Spleen (tissue), 7 donors: ENCODE measurements at regions not wholly inside any gene's neighbourhood (a gene's known extent, or its start where the extent isn't known, plus 50 kb on each side); places are given as distances from the start of the nearest gene placed in this dataset.

Experiments
- CTCF ChIP-seq, 11 experiments: fragments of 200-600 bp in 7 of 11; fragments of 450-650 bp in 4 of 11; sonication (generic) in 4 of 11; IDR thresholded peaks in 8 of 11; conservative IDR thresholded peaks in 3 of 11; 1 replicate in 7 of 11; 2 replicates in 4 of 11; pipeline versions ENCODE4 v1.4.0 to v1.8.0; 2016 to 2021; ENCODE audit warnings: antibody characterized with exemption in 11 of 11, inconsistent platforms in 4 of 11, mild to moderate bottlenecking in 1 of 11
- POLR2A ChIP-seq, 3 donors: fragments of 450-650 bp; IDR thresholded peaks; one replicate each; pipeline ENCODE4 v1.5.1; 2017; ENCODE audit warnings: antibody characterized with exemption in 3 of 3, mild to moderate bottlenecking in 1 of 3
- POLR2AphosphoS5 ChIP-seq, 3 donors: sonication (generic); formaldehyde crosslinking; IDR thresholded peaks; one replicate each; pipeline ENCODE4 v1.5.1; 2017; ENCODE audit warnings: antibody characterized with exemption in 3 of 3
- donor health status: DM: no; HTN: no; CAD: no; lungs with moderate emphysema.
- donor health status: DM: no; HTN: no; CAD: no.
- donor health status: DM: no; HTN: no; CAD: no.

- no peak for TF ChIP-seq CTCF (IDR thresholded peaks at IDR 0.05 in 8 of 11, conservative IDR thresholded peaks at IDR 0.05 in 3 of 11)
- TF ChIP-seq POLR2AphosphoS5 (IDR thresholded peaks at IDR 0.05): no peak
- no peak for TF ChIP-seq POLR2A (IDR thresholded peaks at IDR 0.05)
These were observed 1087.0 kb downstream of the BCL11B start for GRCh38 chr14:98185036-98185435.
